OCI-LY7 (cell line): ENCODE measurements at regions not wholly inside any gene's neighbourhood (a gene's known extent, or its start where the extent isn't known, plus 50 kb on each side); places are given as distances from the start of the nearest gene placed in this dataset.

Experiments
- EZH2phosphoT487 ChIP-seq: fragments of 200-600 bp; sonication (generic); IDR thresholded peaks from 2 replicates; pipeline ENCODE4 v1.6.1; 2018; ENCODE audit warnings: low read depth, borderline replicate concordance, mild to moderate bottlenecking, mixed run types, antibody characterized with exemption, low read length, moderate library complexity, mixed read lengths
- TF ChIP-seq, protein P1 (sequence below): fragments of 200-600 bp; sonication (generic); conservative IDR thresholded peaks from 2 replicates; pipeline ENCODE4 v1.5.1; 2014; ENCODE audit warnings: mild to moderate bottlenecking, antibody characterized with exemption, low read length, moderate library complexity, mixed read lengths

DNA sequence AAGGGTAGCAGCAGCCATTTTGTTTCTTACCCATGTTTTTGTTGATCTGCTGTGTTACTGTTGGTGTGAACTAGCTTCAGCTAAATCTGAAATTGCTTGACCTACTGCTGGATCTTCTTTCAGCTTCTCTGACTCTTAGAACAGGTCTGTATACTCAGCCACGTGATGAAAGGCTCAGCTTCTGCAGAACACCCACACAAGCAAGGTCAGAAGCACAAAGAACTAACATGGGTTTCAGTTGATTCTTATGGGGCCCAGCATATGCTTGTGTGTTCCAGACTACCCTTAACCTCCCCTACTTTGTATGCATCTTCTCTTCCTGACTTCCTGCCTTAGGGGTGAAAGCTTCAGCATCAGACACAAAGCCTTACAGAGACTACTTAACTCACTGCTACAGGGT, 186.8 kb downstream of the HGF start:
- TF ChIP-seq, protein P1, sequence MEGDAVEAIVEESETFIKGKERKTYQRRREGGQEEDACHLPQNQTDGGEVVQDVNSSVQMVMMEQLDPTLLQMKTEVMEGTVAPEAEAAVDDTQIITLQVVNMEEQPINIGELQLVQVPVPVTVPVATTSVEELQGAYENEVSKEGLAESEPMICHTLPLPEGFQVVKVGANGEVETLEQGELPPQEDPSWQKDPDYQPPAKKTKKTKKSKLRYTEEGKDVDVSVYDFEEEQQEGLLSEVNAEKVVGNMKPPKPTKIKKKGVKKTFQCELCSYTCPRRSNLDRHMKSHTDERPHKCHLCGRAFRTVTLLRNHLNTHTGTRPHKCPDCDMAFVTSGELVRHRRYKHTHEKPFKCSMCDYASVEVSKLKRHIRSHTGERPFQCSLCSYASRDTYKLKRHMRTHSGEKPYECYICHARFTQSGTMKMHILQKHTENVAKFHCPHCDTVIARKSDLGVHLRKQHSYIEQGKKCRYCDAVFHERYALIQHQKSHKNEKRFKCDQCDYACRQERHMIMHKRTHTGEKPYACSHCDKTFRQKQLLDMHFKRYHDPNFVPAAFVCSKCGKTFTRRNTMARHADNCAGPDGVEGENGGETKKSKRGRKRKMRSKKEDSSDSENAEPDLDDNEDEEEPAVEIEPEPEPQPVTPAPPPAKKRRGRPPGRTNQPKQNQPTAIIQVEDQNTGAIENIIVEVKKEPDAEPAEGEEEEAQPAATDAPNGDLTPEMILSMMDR: no peak
- no peak for TF ChIP-seq EZH2phosphoT487
